K562 (cell line): ENCODE measurements at regions not wholly inside any gene's neighbourhood (a gene's known extent, or its start where the extent isn't known, plus 50 kb on each side); places are given as distances from the start of the nearest gene placed in this dataset.
A peak's percentile ranks its signal among the peaks of the same experiment; 100 is the strongest.

Source experiments
- SMARCA4 ChIP-seq: fragments of 450-650 bp; IDR thresholded peaks from 2 replicates; pipeline ENCODE4 v1.6.1; 2016
- TF ChIP-seq, protein P1 (sequence below), 2 experiments: fragments of 450-650 bp; formaldehyde crosslinking in 1 of 2; IDR thresholded peaks; 2 replicates each; pipeline versions ENCODE4 v1.4.0 to v1.6.1; 2014 to 2020; ENCODE audit warnings: mild to moderate bottlenecking in 2 of 2, borderline replicate concordance in 1 of 2, low read depth in 1 of 2
- TF ChIP-seq, protein P2 (sequence below): fragments of 450-650 bp; IDR thresholded peaks from 2 replicates; pipeline ENCODE4 v1.6.1; 2016; ENCODE audit warnings: antibody characterized with exemption
- TF ChIP-seq, protein P3 (sequence below), 2 experiments: fragments of 450-650 bp in 1 of 2; IDR thresholded peaks; 2 replicates each; pipeline ENCODE4 v1.6.1; 2011 to 2017; ENCODE audit warnings: low read depth in 2 of 2, antibody characterized with exemption in 1 of 2, borderline replicate concordance in 1 of 2, low read length in 1 of 2, mild to moderate bottlenecking in 1 of 2, mixed read lengths in 1 of 2; ENCODE audit not compliant: control insufficient read depth in 1 of 2
- TF ChIP-seq, protein P4 (sequence below): fragments of 450-650 bp; IDR thresholded peaks from 2 replicates; pipeline ENCODE4 v1.6.1; 2016; ENCODE audit warnings: low read depth

DNA sequence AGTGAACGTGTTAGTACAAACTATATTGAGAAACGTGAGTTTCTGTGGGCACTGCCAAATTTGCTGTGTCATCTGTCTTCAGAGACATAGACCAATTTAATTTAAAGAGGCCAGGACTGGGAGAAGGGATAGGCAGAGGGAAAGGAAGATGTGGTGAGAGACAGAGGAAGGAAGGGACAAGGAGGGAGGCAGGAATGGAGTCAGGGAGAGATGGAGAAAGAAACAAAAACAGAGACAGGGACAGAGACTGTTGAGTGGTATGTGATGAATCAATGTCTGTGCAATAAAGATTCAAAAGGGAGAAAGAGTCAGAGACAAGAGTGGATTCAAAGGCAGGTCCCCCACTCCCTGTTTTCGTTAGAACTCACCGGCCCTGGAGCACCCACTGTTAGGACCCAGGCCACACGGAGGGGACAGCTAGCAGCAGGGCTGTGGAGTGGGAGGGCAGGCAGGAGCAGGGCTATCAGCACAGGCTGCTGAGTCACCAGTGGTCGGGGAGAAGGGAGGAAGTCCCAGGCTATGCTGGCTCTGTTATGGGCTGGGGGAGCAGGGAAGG, 51.6 kb upstream of the CHD6 start (continued):
- TF ChIP-seq, protein P1, sequence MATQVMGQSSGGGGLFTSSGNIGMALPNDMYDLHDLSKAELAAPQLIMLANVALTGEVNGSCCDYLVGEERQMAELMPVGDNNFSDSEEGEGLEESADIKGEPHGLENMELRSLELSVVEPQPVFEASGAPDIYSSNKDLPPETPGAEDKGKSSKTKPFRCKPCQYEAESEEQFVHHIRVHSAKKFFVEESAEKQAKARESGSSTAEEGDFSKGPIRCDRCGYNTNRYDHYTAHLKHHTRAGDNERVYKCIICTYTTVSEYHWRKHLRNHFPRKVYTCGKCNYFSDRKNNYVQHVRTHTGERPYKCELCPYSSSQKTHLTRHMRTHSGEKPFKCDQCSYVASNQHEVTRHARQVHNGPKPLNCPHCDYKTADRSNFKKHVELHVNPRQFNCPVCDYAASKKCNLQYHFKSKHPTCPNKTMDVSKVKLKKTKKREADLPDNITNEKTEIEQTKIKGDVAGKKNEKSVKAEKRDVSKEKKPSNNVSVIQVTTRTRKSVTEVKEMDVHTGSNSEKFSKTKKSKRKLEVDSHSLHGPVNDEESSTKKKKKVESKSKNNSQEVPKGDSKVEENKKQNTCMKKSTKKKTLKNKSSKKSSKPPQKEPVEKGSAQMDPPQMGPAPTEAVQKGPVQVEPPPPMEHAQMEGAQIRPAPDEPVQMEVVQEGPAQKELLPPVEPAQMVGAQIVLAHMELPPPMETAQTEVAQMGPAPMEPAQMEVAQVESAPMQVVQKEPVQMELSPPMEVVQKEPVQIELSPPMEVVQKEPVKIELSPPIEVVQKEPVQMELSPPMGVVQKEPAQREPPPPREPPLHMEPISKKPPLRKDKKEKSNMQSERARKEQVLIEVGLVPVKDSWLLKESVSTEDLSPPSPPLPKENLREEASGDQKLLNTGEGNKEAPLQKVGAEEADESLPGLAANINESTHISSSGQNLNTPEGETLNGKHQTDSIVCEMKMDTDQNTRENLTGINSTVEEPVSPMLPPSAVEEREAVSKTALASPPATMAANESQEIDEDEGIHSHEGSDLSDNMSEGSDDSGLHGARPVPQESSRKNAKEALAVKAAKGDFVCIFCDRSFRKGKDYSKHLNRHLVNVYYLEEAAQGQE (IDR thresholded peaks at IDR 0.05; ENCODE audit: borderline replicate concordance), result no peak
- TF ChIP-seq, protein P1 (CRISPR knock-in tag; IDR thresholded peaks at IDR 0.05; ENCODE audit: low read depth), result no peak
- peak; percentile 85 for TF ChIP-seq SMARCA4
- TF ChIP-seq, protein P2, sequence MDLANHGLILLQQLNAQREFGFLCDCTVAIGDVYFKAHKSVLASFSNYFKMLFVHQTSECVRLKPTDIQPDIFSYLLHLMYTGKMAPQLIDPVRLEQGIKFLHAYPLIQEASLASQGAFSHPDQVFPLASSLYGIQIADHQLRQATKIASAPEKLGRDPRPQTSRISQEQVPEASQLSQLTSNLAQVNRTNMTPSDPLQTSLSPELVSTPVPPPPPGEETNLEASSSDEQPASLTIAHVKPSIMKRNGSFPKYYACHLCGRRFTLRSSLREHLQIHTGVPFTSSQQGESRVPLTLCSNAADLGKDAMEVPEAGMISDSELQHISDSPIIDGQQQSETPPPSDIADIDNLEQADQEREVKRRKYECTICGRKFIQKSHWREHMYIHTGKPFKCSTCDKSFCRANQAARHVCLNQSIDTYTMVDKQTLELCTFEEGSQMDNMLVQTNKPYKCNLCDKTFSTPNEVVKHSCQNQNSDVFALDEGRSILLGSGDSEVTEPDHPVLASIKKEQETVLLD, result 0 out of 2 replicates have a peak, but pooled peaks have one; percentile 23
- TF ChIP-seq, protein P3, sequence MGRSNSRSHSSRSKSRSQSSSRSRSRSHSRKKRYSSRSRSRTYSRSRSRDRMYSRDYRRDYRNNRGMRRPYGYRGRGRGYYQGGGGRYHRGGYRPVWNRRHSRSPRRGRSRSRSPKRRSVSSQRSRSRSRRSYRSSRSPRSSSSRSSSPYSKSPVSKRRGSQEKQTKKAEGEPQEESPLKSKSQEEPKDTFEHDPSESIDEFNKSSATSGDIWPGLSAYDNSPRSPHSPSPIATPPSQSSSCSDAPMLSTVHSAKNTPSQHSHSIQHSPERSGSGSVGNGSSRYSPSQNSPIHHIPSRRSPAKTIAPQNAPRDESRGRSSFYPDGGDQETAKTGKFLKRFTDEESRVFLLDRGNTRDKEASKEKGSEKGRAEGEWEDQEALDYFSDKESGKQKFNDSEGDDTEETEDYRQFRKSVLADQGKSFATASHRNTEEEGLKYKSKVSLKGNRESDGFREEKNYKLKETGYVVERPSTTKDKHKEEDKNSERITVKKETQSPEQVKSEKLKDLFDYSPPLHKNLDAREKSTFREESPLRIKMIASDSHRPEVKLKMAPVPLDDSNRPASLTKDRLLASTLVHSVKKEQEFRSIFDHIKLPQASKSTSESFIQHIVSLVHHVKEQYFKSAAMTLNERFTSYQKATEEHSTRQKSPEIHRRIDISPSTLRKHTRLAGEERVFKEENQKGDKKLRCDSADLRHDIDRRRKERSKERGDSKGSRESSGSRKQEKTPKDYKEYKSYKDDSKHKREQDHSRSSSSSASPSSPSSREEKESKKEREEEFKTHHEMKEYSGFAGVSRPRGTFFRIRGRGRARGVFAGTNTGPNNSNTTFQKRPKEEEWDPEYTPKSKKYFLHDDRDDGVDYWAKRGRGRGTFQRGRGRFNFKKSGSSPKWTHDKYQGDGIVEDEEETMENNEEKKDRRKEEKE (IDR thresholded peaks at IDR 0.05; ENCODE audit: borderline replicate concordance in 1 of 2, control insufficient read depth in 1 of 2, low read depth in 2 of 2, low read length in 1 of 2), result no peak
- TF ChIP-seq, protein P4, sequence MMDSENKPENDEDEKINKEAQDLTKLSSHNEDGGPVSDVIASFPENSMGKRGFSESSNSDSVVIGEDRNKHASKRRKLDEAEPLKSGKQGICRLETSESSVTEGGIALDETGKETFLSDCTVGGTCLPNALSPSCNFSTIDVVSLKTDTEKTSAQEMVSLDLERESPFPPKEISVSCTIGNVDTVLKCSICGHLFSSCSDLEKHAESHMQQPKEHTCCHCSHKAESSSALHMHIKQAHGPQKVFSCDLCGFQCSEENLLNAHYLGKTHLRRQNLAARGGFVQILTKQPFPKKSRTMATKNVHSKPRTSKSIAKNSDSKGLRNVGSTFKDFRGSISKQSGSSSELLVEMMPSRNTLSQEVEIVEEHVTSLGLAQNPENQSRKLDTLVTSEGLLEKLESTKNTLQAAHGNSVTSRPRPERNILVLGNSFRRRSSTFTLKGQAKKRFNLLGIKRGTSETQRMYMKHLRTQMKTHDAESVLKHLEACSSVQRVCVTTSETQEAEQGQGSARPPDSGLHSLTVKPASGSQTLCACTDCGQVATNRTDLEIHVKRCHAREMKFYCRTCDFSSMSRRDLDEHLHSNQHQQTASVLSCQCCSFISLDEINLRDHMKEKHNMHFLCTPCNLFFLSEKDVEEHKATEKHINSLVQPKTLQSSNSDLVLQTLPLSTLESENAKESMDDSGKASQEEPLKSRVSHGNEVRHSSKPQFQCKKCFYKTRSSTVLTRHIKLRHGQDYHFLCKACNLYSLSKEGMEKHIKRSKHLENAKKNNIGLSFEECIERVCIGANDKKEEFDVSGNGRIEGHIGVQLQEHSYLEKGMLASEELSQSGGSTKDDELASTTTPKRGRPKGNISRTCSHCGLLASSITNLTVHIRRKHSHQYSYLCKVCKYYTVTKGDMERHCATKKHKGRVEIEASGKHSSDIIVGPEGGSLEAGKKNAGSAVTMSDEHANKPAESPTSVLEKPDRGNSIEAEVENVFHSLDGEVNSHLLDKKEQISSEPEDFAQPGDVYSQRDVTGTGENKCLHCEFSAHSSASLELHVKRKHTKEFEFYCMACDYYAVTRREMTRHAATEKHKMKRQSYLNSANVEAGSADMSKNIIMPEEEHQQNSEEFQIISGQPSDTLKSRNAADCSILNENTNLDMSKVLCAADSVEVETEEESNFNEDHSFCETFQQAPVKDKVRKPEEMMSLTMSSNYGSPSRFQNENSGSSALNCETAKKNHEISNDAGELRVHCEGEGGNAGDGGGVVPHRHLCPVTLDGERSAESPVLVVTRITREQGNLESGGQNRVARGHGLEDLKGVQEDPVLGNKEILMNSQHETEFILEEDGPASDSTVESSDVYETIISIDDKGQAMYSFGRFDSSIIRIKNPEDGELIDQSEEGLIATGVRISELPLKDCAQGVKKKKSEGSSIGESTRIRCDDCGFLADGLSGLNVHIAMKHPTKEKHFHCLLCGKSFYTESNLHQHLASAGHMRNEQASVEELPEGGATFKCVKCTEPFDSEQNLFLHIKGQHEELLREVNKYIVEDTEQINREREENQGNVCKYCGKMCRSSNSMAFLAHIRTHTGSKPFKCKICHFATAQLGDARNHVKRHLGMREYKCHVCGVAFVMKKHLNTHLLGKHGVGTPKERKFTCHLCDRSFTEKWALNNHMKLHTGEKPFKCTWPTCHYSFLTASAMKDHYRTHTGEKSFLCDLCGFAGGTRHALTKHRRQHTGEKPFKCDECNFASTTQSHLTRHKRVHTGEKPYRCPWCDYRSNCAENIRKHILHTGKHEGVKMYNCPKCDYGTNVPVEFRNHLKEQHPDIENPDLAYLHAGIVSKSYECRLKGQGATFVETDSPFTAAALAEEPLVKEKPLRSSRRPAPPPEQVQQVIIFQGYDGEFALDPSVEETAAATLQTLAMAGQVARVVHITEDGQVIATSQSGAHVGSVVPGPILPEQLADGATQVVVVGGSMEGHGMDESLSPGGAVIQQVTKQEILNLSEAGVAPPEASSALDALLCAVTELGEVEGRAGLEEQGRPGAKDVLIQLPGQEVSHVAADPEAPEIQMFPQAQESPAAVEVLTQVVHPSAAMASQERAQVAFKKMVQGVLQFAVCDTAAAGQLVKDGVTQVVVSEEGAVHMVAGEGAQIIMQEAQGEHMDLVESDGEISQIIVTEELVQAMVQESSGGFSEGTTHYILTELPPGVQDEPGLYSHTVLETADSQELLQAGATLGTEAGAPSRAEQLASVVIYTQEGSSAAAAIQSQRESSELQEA, result peak; percentile 31; the same call in 1 of the 2 replicates
